Transverse colon (tissue), 4 donors: ENCODE measurements at regions not wholly inside any gene's neighbourhood (a gene's known extent, or its start where the extent isn't known, plus 50 kb on each side); places are given as distances from the start of the nearest gene placed in this dataset.

Experiments used
- DNase-seq: peaks from one replicate; pipeline ENCODE4 v3.0.0-alpha.2; 2019
- H3K27ac ChIP-seq, 4 donors: fragments of 200-600 bp; sonication (generic); 2 replicates each; pipeline ENCODE4 v1.5.1; 2016 to 2018; ENCODE audit warnings: inconsistent platforms in 4 of 4
- H3K27me3 ChIP-seq: fragments of 200-600 bp; sonication (generic); 2 replicates; pipeline ENCODE4 v1.5.1; 2017; ENCODE audit warnings: inconsistent platforms
- H3K36me3 ChIP-seq, 4 donors: fragments of 200-600 bp; sonication (generic); 2 replicates each; pipeline ENCODE4 v1.5.1; 2017 to 2019; ENCODE audit warnings: inconsistent platforms in 4 of 4
- H3K4me1 ChIP-seq, 4 donors: fragments of 200-600 bp; sonication (generic); 2 replicates each; pipeline ENCODE4 v1.5.1; 2017 to 2020; ENCODE audit warnings: inconsistent platforms in 4 of 4
- H3K4me3 ChIP-seq, 4 donors: fragments of 200-600 bp; sonication (generic); 1 replicate in 1 of 4; 2 replicates in 3 of 4; pipeline versions ENCODE4 v1.5.1 to v1.6.1; 2017 to 2019; ENCODE audit warnings: inconsistent platforms in 4 of 4
- H3K9me3 ChIP-seq, 2 donors: fragments of 200-600 bp; sonication (generic); 2 replicates each; pipeline ENCODE4 v1.5.1; 2017 to 2019; ENCODE audit warnings: inconsistent platforms in 2 of 2
- CTCF ChIP-seq, 5 experiments: fragments of 200-600 bp in 3 of 5; fragments of 450-650 bp in 2 of 5; sonication (generic) in 3 of 5; IDR thresholded peaks; 1 replicate in 2 of 5; 2 replicates in 3 of 5; pipeline ENCODE4 v1.5.1; 2016 to 2017; ENCODE audit warnings: antibody characterized with exemption in 5 of 5, inconsistent platforms in 3 of 5, mild to moderate bottlenecking in 2 of 5, moderate library complexity in 1 of 5
- EP300 ChIP-seq: sonication (generic); formaldehyde crosslinking; IDR thresholded peaks from one replicate; pipeline ENCODE4 v1.6.1; 2017; ENCODE audit warnings: antibody characterized with exemption, low read depth
- POLR2A ChIP-seq: fragments of 450-650 bp; IDR thresholded peaks from one replicate; pipeline ENCODE4 v1.6.1; 2016; ENCODE audit warnings: antibody characterized with exemption, mild to moderate bottlenecking, moderate library complexity
- POLR2AphosphoS5 ChIP-seq, 3 donors: sonication (generic); formaldehyde crosslinking; IDR thresholded peaks; one replicate each; pipeline ENCODE4 v1.6.1; 2016; ENCODE audit warnings: antibody characterized with exemption in 3 of 3
- WGBS, 2 donors: methylation state at CpG; one replicate each; pipeline ENCODE4 v1.1.5; 2018; ENCODE audit warnings: low coverage in 1 of 2; 5-methylcytosine and 5-hydroxymethylcytosine counted together
- in situ Hi-C, 4 donors: fragments of 200-750 bp; cut with MboI; loops; one replicate each; pipeline versions ENCODE4 v1.15.0 to v1.15.1; 2017; ENCODE audit warnings: low sequenced_read_pairs in 3 of 4, low pct_ligation_motif_present in 1 of 4, low pct_unique_long_range_greater_than_20kb in 1 of 4
- intact Hi-C: fragments of 100-400 bp; cut with DNase I; formaldehyde crosslinking; loops from one replicate; pipeline ENCODE4 v1.15.1; 2023; ENCODE audit warnings: low total_unique reads

- Histone ChIP-seq H3K4me3 (no peak overlapping the region), H3K4me1 (no peaks in the 10 kb centered on the region), H3K27me3 (no peaks in the 10 kb centered on the region), H3K9me3 (no peaks in the 10 kb centered on the region), H3K27ac (no peak overlapping the region), H3K36me3 (no peaks in the 10 kb centered on the region)
- 81 to 87% methylated on average over 3 of the region's 3 CpGs for WGBS, 2 donors
- DNase-seq: no peak
- TF ChIP-seq CTCF (IDR thresholded peaks at IDR 0.05): no peak
- TF ChIP-seq POLR2A: no peak
- TF ChIP-seq POLR2AphosphoS5 (IDR thresholded peaks at IDR 0.05): no peak
- TF ChIP-seq EP300: no peak
- intact Hi-C loops (no loop called here), in situ Hi-C loops (loop anchor here in 1 of 4 donors (25.0 kb wide), 1 partner anchor 566 kb away; no protein-coding TSS in a partner anchor)
These were observed 177.2 kb downstream of the KCNA5 start for GRCh38 chr12:5220835-5221234.

- WGBS, 2 donors: 60 to 83% methylated on average over 1 to 2 of the region's 2 CpGs
- Histone ChIP-seq H3K4me1 (no peaks in the 10 kb centered on the region), H3K36me3 (no peaks in the 10 kb centered on the region), H3K27me3 (no peaks in the 10 kb centered on the region), H3K9me3 (no peaks in the 10 kb centered on the region), H3K27ac (no peak overlapping the region), H3K4me3 (no peak overlapping the region)
- in situ Hi-C loops: loop anchor here in 1 of 4 donors (25.0 kb wide), 1 partner anchor 565 kb away; no protein-coding TSS in a partner anchor
- TF ChIP-seq POLR2AphosphoS5 (IDR thresholded peaks at IDR 0.05): no peak
- TF ChIP-seq POLR2A: no peak
- no peak for TF ChIP-seq EP300
- TF ChIP-seq CTCF (IDR thresholded peaks at IDR 0.05): no peak
- intact Hi-C loops: no loop called here
- no peak for DNase-seq
These were observed 178.4 kb downstream of the KCNA5 start for GRCh38 chr12:5222011-5222461.

- Histone ChIP-seq H3K9me3 (no peaks in the 10 kb centered on the region), H3K27ac (no peak overlapping the region), H3K4me3 (no peak overlapping the region), H3K4me1 (no peaks in the 10 kb centered on the region), H3K27me3 (no peaks in the 10 kb centered on the region), H3K36me3 (no peaks in the 10 kb centered on the region)
- in situ Hi-C loops: loop anchor here in 1 of 4 donors (25.0 kb wide), 1 partner anchor 565 kb away; no protein-coding TSS in a partner anchor
- DNase-seq: no peak
- WGBS, 2 donors: 91 to 100% methylated on average over 2 to 5 of the region's 5 CpGs
- TF ChIP-seq CTCF (IDR thresholded peaks at IDR 0.05) (no peak), POLR2AphosphoS5 (IDR thresholded peaks at IDR 0.05) (no peak), POLR2A (no peak), EP300 (no peak)
- intact Hi-C loops: no loop called here
These were observed 179.1 kb downstream of the KCNA5 start for GRCh38 chr12:5222729-5223128.

- H3K27me3 ChIP-seq: no peaks in the 10 kb centered on the region
- H3K4me3 ChIP-seq: no peak overlapping the region
- no peak for DNase-seq
- no peaks in the 10 kb centered on the region for H3K36me3 ChIP-seq
- no peaks in the 10 kb centered on the region for H3K4me1 ChIP-seq
- H3K27ac ChIP-seq: no peak overlapping the region
- WGBS, 2 donors: 40 to 89% methylated on average over 1 to 3 of the region's 3 CpGs
- in situ Hi-C loops (loop anchor here in 1 of 4 donors (25.0 kb wide), 1 partner anchor 563 kb away; no protein-coding TSS in a partner anchor), intact Hi-C loops (no loop called here)
- H3K9me3 ChIP-seq: no peaks in the 10 kb centered on the region
- no peak for TF ChIP-seq EP300
- TF ChIP-seq POLR2A: no peak
- TF ChIP-seq CTCF (IDR thresholded peaks at IDR 0.05): no peak
These were observed 180.2 kb downstream of the KCNA5 start for GRCh38 chr12:5223881-5224280.
